ENCODE measurements at regions not wholly inside any gene's neighbourhood (a gene's known extent, or its start where the extent isn't known, plus 50 kb on each side); places are given as distances from the start of the nearest gene placed in this dataset.

GRCh38 chr17:74104921-74105320 lies 98.6 kb upstream of the RPL38 start:
- DNase-seq (ENCODE audit: low read depth in 4 of 4, low spot score in 1 of 4) = no peak

- DNase-seq (ENCODE audit: low read depth in 4 of 4, low spot score in 1 of 4) = no peak
Observed at GRCh38 chr17:74107107-74107506, 96.4 kb upstream of the RPL38 start.

GRCh38 chr17:74108126-74108705 lies 95.3 kb upstream of the RPL38 start:
- DNase-seq (ENCODE audit: low read depth in 4 of 4, low spot score in 1 of 4) = no peak

DNA sequence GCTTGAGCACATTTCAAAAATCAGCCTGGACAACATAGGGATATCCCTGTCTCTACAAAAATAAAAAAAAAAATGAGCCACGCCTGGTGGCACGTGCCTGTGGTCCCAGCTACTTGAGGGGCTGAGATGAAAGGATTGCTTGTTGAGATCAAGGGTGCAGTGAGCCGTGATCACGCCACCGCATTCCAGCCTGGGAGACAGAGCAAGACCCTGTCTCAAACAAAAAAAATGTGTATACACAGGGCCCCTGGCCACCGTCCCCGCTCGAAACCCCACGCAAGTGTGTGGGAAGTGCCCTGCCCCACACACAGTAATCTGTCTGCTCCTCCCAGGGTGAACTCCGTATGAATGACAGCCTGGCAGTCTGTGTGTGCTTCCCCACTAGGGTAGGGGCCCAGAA lies 93.0 kb upstream of the RPL38 start:
- DNase-seq (ENCODE audit: low read depth in 4 of 4, low spot score in 1 of 4) = no peak

- DNase-seq (ENCODE audit: low read depth in 4 of 4, low spot score in 1 of 4) = no peak
Observed at GRCh38 chr17:74113326-74113725, 90.2 kb upstream of the RPL38 start.

DNA sequence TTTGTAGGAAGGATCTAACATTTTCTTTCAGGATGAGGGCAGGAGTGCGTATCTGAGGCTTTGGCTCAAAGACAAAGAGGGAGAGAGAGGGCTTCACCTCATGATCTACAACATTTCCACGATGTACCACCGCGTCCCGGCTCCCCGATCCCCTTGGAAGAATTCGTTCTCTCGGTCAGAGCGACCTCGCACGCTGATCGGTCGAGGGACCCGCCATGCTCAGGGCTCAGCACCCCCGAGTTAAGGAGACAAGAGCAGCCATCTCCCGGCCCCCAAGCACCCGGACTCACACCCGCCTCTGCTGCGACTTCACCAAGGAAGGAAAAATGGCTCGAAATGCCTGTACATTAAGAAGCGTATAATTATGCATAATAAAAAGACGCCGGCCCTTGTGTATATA lies 89.5 kb upstream of the RPL38 start:
- no peak for DNase-seq (ENCODE audit: low read depth in 4 of 4, low spot score in 1 of 4)

DNA sequence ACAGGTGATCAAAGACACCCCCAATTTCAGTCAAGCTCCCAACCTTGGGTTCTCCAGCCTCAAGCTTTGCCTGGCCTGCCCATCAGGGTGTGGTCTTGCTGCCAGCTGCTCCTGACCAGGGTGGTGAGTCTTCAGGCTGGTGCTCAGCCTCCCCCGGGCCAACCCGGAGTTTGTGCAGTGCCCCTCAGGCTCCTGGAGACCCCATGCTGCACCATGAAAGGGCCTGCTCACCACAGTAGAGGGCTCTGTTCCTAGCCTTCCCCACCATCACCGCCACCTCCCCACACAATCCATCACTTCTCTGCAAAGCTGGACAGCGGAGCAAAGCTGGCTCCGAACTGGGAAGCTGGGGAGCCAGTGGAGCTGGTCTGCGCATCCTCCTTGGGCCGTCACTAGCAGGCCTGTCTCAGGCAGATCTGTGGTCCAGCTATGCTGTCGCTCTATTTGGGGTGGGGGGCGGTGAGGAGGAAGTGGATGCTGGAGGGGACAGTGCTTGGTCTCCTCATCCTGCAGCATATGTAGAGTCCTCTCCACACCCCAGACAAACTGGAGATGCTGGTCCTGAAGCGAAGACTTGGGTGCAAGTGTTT lies 88.5 kb upstream of the RPL38 start:
- DNase-seq (ENCODE audit: low read depth in 4 of 4, low spot score in 1 of 4) = no peak

DNA sequence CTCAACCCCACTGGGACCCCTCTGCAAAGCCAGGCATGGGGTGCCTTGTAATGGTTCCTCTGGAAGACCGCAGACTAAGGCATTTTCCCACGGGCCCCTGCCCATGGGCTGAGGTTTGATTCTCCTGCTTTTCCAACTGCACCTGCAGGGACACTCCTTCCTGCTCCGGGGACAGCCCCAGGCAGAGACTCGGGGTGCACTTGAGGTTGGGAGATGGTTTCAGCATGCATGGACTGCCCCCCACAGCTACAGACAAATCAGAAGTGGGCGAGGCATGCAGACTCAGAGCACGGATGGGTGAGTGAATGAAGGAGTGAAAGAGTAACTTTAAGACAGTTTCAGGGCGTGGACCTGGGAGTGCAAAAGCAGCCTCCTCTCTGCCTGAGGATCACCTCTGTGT lies 87.9 kb upstream of the RPL38 start:
- no peak for DNase-seq (ENCODE audit: low read depth in 4 of 4, low spot score in 1 of 4)

GRCh38 chr17:74116087-74116717 lies 87.3 kb upstream of the RPL38 start:
- DNase-seq (ENCODE audit: low read depth in 4 of 4, low spot score in 1 of 4) = no peak

- DNase-seq (ENCODE audit: low read depth in 4 of 4, low spot score in 1 of 4) = no peak
Observed at GRCh38 chr17:74117087-74117698, 86.3 kb upstream of the RPL38 start.

DNA sequence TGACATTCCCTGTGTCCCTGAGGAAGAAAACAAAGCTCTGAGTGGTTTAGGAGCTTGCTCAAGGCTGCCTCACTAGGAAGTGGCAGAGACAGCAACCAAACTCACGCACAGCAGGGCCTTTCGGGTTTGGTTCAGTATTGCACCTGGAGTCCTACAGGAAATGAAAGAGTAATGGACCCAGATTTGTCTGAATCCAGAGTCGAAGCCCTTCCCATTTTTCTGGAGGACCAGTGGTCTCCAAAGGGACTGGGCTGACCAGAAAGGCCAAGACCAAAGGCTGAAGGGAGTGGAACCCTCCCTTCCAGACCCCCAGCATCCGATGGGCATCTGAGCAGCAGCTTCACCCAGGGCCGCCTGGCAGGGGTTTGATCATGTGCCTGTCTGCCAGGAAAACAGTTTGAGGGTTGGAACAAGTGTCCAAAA lies 85.5 kb upstream of the RPL38 start:
- DNase-seq (ENCODE audit: low read depth in 4 of 4, low spot score in 1 of 4) = no peak

DNA sequence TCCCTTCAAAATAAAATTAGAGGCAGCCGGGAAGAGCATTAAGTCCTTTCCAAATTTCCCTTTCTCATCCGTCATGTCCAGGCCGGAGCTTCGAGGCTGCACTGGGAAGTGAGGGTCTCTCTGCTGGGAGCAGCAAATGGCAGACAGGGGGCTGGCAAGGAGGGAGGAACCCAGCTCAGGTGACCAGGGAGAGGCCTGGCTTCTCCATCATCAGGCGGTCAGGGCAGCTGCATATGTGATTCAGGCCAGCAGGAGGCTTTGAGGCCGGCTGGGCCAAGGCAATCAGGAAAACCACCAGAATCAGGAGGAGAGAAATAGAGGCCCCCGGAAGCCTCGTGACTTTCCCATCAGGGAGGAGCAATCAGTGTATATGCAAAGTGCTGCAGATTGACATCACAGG lies 85.0 kb upstream of the RPL38 start:
- no peak for DNase-seq (ENCODE audit: low read depth in 4 of 4, low spot score in 1 of 4)

GRCh38 chr17:74119049-74119580 lies 84.4 kb upstream of the RPL38 start:
- DNase-seq (ENCODE audit: low read depth in 4 of 4, low spot score in 1 of 4) = no peak

GRCh38 chr17:74119965-74120364 lies 83.5 kb upstream of the RPL38 start:
- DNase-seq (ENCODE audit: low read depth in 4 of 4, low spot score in 1 of 4) = no peak

DNA sequence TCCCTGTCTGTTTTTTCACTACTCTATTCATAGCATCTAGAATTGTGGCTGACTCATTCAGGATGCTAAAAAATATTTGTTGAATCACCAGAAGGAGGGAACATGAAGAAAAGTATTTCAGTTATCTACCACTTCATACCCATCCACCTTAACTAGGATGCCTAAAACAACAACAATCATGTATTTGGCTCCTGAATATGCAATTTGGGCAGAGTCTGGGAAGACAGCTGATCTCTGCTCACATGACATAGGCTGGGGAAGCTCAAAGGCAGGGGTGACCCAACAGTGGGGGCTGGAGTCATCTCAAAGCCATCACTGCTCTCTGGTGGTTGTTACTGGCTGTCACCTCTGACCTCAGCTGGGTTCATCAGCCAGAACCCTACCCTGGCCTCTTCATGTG lies 80.1 kb upstream of the RPL38 start:
- DNase-seq (ENCODE audit: low read depth in 4 of 4, low spot score in 1 of 4) = no peak

- no peak for DNase-seq (ENCODE audit: low read depth in 4 of 4, low spot score in 1 of 4)
Observed at GRCh38 chr17:74123866-74124444, 79.5 kb upstream of the RPL38 start.

DNA sequence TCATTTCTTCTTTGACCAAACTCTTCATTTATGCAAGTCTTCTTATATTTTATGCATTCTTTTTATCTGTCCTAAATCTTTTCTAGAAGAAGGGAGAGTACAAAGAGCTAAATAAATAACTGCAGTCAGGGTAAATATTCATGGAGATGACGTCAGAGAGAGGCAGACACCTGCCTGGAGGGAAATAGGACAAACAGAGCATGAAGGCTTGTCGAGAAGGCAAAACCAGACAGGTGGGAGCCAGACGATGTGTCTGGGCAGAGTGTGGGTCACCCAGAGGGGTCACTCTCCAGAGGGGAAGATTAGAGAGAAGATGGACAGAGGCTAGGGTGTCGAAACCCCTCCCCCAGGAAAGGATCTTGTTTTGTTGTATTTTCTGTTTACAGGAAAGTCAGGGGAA lies 78.3 kb upstream of the RPL38 start:
- DNase-seq (ENCODE audit: low read depth in 4 of 4, low spot score in 1 of 4) = no peak

- DNase-seq (ENCODE audit: low read depth in 4 of 4, low spot score in 1 of 4) = no peak
Observed at GRCh38 chr17:74126179-74126900, 77.1 kb upstream of the RPL38 start.

- no peak for DNase-seq (ENCODE audit: low read depth in 4 of 4, low spot score in 1 of 4)
Observed at GRCh38 chr17:74126959-74127358, 76.5 kb upstream of the RPL38 start.

- no peak for DNase-seq (ENCODE audit: low read depth in 4 of 4, low spot score in 1 of 4)
Observed at GRCh38 chr17:74128456-74129211, 74.8 kb upstream of the RPL38 start.
